Activated T-cell treated with anti-CD3 and anti-CD28 coated beads, Interleukin-2, amount 50 U/mL, for 24 hours (primary cell): ENCODE measurements at regions not wholly inside any gene's neighbourhood (a gene's known extent, or its start where the extent isn't known, plus 50 kb on each side); places are given as distances from the start of the nearest gene placed in this dataset.
"Not testable (repeated sequence)": the region's sequence is repeated elsewhere in the genome, so short reads cannot be mapped to it uniquely, and the experiment has no call there.

Experiments
- DNase-seq: peaks from one replicate; pipeline ENCODE4 v3.0.0-alpha.2; 2020
- H3K27ac Mint-ChIP-seq: 2 replicates; pipeline ENCODE4 v1.8.0; 2020; ENCODE audit warnings: mild to moderate bottlenecking, mixed read lengths
- H3K27me3 Mint-ChIP-seq: 2 replicates; pipeline ENCODE4 v1.8.0; 2020; ENCODE audit warnings: mixed read lengths
- H3K36me3 Mint-ChIP-seq: 2 replicates; pipeline ENCODE4 v1.8.0; 2020; ENCODE audit warnings: low read depth, mixed read lengths
- H3K4me1 Mint-ChIP-seq: 2 replicates; pipeline ENCODE4 v1.8.0; 2020; ENCODE audit warnings: low read depth, mixed read lengths
- H3K4me3 Mint-ChIP-seq: 2 replicates; pipeline ENCODE4 v1.8.0; 2020; ENCODE audit warnings: mild to moderate bottlenecking, moderate library complexity, mixed read lengths
- H3K9me3 Mint-ChIP-seq: 2 replicates; pipeline ENCODE4 v1.8.0; 2020; ENCODE audit warnings: mixed read lengths

- no peak overlapping the region for H3K4me3 Mint-ChIP-seq
- no peaks in the 10 kb centered on the region for H3K36me3 Mint-ChIP-seq
- no peaks in the 10 kb centered on the region for H3K27me3 Mint-ChIP-seq
- H3K9me3 Mint-ChIP-seq = no peaks in the 10 kb centered on the region
- peaks cover 19% of the 10 kb centered on the region for H3K4me1 Mint-ChIP-seq
- no peak for DNase-seq
- H3K27ac Mint-ChIP-seq = peak overlapping the region; percentile 3
Measured at GRCh38 chr5:97548739-97549080, 365.7 kb upstream of the RIOK2 start.

DNA sequence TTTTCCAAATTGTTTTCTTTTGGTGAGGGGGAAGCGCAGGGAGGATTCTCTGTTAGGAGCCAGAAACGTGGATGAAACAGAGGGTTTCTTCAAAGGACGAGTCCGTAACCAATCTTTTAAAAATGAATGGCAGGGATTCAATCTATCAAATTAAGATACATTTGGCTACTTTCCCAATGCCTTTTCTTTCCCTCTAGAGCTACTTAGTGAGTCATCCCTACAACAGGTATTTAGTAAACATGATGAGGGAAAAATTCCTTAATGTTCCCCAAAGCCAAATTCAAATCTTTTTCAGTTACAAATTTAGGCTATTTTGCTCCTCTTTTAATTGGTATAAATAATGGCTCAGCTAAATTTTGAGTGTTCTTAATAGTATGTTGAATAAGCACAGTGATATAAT lies 366.4 kb upstream of the RIOK2 start:
- no peaks in the 10 kb centered on the region for H3K9me3 Mint-ChIP-seq
- H3K27me3 Mint-ChIP-seq = no peaks in the 10 kb centered on the region

DNA sequence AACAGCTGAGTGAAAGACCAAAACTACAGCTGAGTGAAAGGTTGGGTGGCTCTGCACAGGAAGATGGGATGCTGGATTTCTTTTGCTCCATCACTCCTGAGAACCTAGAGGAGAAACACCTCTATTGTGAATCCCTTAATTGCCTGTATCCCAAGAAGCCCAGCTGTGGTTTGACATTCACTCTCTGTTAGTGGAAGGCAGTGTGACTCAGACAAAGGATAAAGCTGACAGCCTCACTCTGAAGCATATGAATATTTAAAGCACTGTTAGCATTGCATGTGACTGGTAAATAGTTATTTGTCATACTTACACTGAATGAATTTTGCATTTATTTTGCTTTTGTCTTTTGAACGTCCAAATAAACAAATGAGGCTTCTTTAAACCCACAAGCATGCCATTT lies 367.1 kb upstream of the RIOK2 start:
- no peak overlapping the region for H3K27ac Mint-ChIP-seq
- no peaks in the 10 kb centered on the region for H3K36me3 Mint-ChIP-seq
- no peaks in the 10 kb centered on the region for H3K27me3 Mint-ChIP-seq
- H3K4me3 Mint-ChIP-seq = no peak overlapping the region
- no peak for DNase-seq
- no peaks in the 10 kb centered on the region for H3K9me3 Mint-ChIP-seq
- H3K4me1 Mint-ChIP-seq = peaks cover 15% of the 10 kb centered on the region

More for the DNA sequence above, 366.4 kb upstream of the RIOK2 start:
- DNase-seq = no peak
- H3K4me1 Mint-ChIP-seq = peaks cover 19% of the 10 kb centered on the region
- no peak overlapping the region for H3K27ac Mint-ChIP-seq
- H3K4me3 Mint-ChIP-seq = no peak overlapping the region
- no peaks in the 10 kb centered on the region for H3K36me3 Mint-ChIP-seq

DNA sequence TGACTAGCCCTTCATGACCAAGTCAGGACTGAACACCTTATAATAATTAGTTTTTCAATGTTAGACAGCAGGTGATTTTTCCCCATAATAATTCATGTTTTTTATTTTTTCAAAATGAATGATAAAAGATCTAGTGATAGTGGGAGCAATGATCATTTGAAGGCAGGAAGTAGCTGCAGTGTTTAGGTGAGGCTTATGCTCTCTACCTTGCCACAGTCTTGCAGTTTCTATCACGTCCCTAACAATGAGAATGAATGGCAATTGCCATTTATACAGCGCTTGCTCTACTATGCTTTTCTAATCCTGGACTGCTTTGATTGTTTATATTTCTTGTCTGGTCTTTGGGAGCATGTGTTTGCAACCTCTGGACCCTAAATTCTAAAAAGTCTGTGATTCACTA lies 367.8 kb upstream of the RIOK2 start:
- no peak for DNase-seq
- no peaks in the 10 kb centered on the region for H3K9me3 Mint-ChIP-seq
- H3K4me3 Mint-ChIP-seq = no peak overlapping the region
- no peaks in the 10 kb centered on the region for H3K36me3 Mint-ChIP-seq
- no peaks in the 10 kb centered on the region for H3K27me3 Mint-ChIP-seq
- no peak overlapping the region for H3K27ac Mint-ChIP-seq
- H3K4me1 Mint-ChIP-seq = peaks cover 15% of the 10 kb centered on the region

DNA sequence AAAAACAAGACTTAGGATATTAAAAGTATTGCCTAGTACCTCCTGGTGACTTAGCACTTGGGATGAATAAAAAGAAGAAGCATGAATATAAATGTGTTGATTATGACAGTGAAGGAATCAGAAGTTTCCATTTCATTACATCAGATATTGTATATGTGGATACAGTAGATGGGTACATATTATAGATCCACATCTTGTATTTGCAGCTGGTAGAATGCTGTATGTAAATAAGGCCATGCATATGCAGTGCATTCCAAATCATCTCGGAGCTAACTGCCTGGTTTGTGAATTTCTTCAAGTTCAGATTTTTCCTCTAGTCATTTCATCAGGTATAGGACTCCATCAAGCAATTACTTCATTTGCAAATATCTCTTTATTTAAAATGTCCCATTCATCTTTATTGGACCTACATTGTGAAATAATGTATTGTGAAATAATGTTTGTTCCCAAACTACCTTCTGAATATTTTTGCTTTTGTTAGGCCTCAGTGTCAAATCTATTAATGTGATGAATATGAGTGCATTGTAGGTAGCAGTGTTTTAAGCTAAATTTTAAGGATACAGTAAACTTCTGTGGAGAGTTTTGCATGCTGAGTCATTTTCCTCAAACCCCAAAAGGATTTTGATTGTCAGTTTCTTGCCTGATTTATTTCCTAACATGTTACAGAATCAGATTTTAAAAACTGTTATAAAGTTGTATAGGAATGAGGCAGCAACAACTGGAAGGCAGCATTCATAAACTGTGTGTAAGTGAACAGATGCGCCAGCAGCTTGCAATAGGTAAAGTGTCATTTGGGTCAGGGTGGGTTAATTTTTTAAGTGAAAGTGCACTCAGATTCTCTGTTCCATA lies 370.8 kb upstream of the RIOK2 start:
- H3K36me3 Mint-ChIP-seq = no peaks in the 10 kb centered on the region
- H3K27ac Mint-ChIP-seq = no peak overlapping the region
- H3K4me1 Mint-ChIP-seq = peaks cover 2% of the 10 kb centered on the region
- DNase-seq = no peak
- no peak overlapping the region for H3K4me3 Mint-ChIP-seq
- no peaks in the 10 kb centered on the region for H3K27me3 Mint-ChIP-seq
- no peaks in the 10 kb centered on the region for H3K9me3 Mint-ChIP-seq

- Mint-ChIP-seq H3K4me3 (no peak overlapping the region), H3K27me3 (no peaks in the 10 kb centered on the region), H3K27ac (no peak overlapping the region), H3K9me3 (no peaks in the 10 kb centered on the region), H3K36me3 (no peaks in the 10 kb centered on the region), H3K4me1 (peaks cover 2% of the 10 kb centered on the region)
- DNase-seq = no peak
Measured at GRCh38 chr5:97554977-97555643, 372.1 kb upstream of the RIOK2 start.

DNA sequence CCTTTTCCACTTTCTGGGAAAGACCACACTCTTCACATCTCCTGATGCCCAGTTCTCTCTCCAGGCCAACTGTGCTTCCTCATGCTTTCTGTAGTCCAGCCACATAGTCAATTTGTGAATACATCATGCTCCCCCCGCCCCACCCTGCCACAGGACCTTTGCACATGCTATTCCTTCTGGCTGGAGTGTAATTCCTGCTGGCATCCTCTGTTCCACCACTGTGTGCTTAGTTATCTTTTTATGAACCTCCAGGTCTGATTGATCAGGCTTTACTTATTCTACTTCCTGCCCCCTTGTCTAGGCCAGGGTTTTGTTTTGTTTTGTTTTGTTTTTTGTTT lies 372.6 kb upstream of the RIOK2 start:
- H3K36me3 Mint-ChIP-seq = no peaks in the 10 kb centered on the region
- H3K27ac Mint-ChIP-seq = no peak overlapping the region
- no peaks in the 10 kb centered on the region for H3K27me3 Mint-ChIP-seq
- no peak for DNase-seq
- peaks cover 2% of the 10 kb centered on the region for H3K4me1 Mint-ChIP-seq
- no peak overlapping the region for H3K4me3 Mint-ChIP-seq
- no peaks in the 10 kb centered on the region for H3K9me3 Mint-ChIP-seq

DNA sequence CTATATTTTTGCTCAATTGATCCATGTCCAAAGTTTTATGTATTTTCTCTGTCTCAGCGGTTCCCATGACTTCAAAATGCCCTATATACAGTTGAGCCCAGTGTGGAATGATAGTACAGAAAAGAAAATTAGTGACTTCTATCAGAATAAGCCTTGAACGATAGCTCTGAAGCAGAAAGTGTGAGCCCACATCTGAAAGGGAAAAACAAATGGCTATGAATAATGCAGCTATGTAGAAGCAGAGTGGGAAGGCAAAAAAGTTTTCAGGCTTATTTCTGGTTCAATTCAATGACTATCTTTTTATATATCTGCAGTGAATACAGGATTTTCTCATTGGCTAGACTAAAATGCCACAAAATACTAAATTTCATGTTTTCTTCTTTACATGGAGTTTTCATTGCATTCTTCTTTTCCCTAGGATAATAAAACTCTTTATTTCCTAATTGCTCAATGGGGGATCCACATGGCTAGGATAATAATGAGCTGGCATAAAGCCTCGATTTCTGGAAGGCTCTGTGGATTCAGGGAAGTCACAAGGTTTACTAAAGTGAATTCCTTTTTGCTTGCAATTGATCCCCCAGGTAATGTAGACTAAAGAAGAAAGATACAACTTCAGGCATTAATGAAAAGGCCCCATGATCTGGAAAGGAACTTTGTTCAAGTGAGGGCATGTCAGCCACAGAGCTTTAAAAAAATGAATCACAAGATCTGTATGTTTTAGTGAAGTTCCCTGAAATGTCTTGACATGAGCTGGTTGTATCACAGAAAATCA lies 377.0 kb upstream of the RIOK2 start:
- no peaks in the 10 kb centered on the region for H3K4me1 Mint-ChIP-seq

GRCh38 chr5:97560599-97560993 lies 377.5 kb upstream of the RIOK2 start:
- Mint-ChIP-seq H3K9me3 (no peaks in the 10 kb centered on the region), H3K4me1 (no peaks in the 10 kb centered on the region), H3K4me3 (no peak overlapping the region)

More for the DNA sequence above, 377.0 kb upstream of the RIOK2 start:
- no peaks in the 10 kb centered on the region for H3K36me3 Mint-ChIP-seq
- H3K27me3 Mint-ChIP-seq = no peaks in the 10 kb centered on the region
- H3K4me3 Mint-ChIP-seq = no peak overlapping the region
- no peak overlapping the region for H3K27ac Mint-ChIP-seq
- no peaks in the 10 kb centered on the region for H3K9me3 Mint-ChIP-seq
- no peak for DNase-seq

DNA sequence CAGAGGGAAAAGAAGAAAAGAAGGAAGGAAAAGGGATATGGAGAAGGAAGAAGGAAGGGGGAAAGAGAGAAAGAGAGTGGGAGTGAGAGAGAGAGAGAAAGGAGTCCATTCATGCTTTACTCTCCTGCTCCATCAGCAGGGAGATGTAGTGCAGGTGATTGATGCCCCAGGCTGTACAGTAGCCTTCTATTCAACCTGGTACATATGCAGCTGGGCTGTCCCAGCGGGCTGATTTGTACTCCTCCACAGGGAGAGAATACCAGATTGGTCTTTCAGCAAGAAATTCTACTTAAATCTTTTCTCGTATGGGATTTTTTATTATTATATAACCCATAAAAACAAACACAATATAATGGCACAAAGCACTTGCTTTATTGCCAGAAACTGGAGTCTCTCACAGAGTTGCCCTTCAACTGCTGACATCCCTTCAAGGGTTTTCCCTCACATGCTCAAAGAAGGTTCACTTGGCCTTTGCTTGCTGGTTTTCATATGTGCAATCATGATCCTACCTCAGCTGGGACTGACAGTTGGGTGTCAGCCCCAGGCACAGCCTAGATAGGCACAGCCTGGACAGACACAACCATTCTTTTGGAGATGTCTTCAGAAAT lies 380.1 kb upstream of the RIOK2 start:
- Mint-ChIP-seq H3K4me3 (no peak overlapping the region), H3K9me3 (no peaks in the 10 kb centered on the region), H3K36me3 (no peaks in the 10 kb centered on the region), H3K4me1 (no peaks in the 10 kb centered on the region), H3K27ac (no peak overlapping the region), H3K27me3 (no peaks in the 10 kb centered on the region)
- DNase-seq = no peak

More at GRCh38 chr5:97560599-97560993, 377.5 kb upstream of the RIOK2 start:
- H3K27me3 Mint-ChIP-seq = no peaks in the 10 kb centered on the region
- DNase-seq = no peak
- no peak overlapping the region for H3K27ac Mint-ChIP-seq
- H3K36me3 Mint-ChIP-seq = no peaks in the 10 kb centered on the region

- Mint-ChIP-seq H3K4me3 (no peak overlapping the region), H3K36me3 (no peaks in the 10 kb centered on the region), H3K9me3 (peaks cover 16% of the 10 kb centered on the region), H3K27me3 (no peaks in the 10 kb centered on the region), H3K27ac (no peak overlapping the region), H3K4me1 (no peaks in the 10 kb centered on the region)
- DNase-seq = no peak
Measured at GRCh38 chr5:97568382-97568781, 385.3 kb upstream of the RIOK2 start.

DNA sequence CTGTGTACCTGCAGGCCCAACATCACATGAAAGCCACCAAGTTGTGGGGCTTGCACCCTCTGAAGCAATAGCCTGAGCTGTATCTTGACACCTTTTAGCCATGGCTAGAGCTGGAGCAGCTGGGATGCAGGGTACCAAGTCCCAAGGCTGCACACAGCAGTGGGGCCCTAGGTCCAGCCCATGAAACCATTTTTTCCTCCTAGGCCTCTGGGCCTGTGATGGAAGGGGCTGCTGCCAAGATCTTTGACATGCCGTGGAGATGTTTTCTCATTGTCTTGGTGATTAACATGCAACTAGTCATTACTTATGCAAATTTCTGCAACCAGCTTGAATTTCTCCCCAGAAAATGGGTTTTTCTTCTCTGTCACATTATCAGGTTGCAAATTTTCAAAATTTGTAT lies 387.2 kb upstream of the RIOK2 start:
- Mint-ChIP-seq H3K9me3 (peaks cover 16% of the 10 kb centered on the region), H3K27me3 (no peaks in the 10 kb centered on the region), H3K27ac (no peak overlapping the region), H3K4me3 (no peak overlapping the region), H3K36me3 (no peaks in the 10 kb centered on the region), H3K4me1 (no peaks in the 10 kb centered on the region)
- DNase-seq = no peak

GRCh38 chr5:97575322-97575721 lies 392.3 kb upstream of the RIOK2 start:
- Mint-ChIP-seq H3K9me3 (peaks cover 9% of the 10 kb centered on the region), H3K4me3 (no peak overlapping the region), H3K27me3 (no peaks in the 10 kb centered on the region), H3K27ac (no peak overlapping the region), H3K36me3 (no peaks in the 10 kb centered on the region), H3K4me1 (no peaks in the 10 kb centered on the region)
- DNase-seq = no peak

DNA sequence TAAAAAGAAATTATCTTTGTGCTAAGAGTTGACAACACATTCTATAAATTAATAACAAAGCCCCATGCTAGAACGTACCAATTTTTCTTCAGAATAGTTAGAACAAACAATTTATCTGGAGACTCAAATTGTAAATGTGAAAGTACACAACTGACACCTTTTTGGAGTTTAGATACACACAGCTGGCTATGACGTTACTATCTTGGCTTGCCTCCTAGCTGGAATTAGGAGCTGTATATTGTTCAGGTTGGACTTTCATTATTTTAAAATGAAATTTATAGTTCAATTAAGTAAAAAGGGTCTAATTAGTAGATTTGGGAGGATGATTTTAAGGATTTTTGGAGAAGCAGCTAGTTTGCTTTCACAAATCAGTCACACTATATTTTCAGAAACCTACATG lies 393.9 kb upstream of the RIOK2 start:
- no peak overlapping the region for H3K27ac Mint-ChIP-seq
- no peak for DNase-seq
- no peaks in the 10 kb centered on the region for H3K36me3 Mint-ChIP-seq
- H3K4me1 Mint-ChIP-seq = no peaks in the 10 kb centered on the region
- no peaks in the 10 kb centered on the region for H3K27me3 Mint-ChIP-seq
- no peak overlapping the region for H3K4me3 Mint-ChIP-seq
- H3K9me3 Mint-ChIP-seq = no peaks in the 10 kb centered on the region

DNA sequence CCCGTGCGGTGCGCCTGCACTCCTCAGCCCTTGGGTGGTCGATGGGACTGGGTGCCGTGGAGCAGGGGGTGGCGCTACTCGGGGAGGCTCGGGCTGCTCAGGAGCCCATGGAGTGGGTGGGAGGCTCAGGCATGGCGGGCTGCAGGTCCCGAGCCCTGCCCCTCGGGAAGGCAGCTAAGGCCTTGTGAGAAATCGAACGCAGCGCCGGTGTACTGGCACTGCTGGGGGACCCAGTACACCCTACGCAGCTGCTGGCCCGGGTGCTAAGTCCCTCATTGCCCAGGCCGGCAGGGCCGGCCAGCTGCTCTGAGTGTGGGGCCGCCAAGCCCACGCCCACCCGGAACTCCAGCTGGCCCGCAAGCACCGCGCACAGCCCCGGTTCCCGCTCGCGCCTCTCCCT lies 396.9 kb upstream of the RIOK2 start:
- not testable (repeated sequence) for DNase-seq, H3K36me3 Mint-ChIP-seq, H3K4me1 Mint-ChIP-seq, H3K27ac Mint-ChIP-seq, H3K4me3 Mint-ChIP-seq, H3K9me3 Mint-ChIP-seq, H3K27me3 Mint-ChIP-seq
